Choroid plexus epithelial cell (primary cell): ENCODE measurements at regions not wholly inside any gene's neighbourhood (a gene's known extent, or its start where the extent isn't known, plus 50 kb on each side); places are given as distances from the start of the nearest gene placed in this dataset.
A peak's percentile ranks its signal among the peaks of the same experiment; 100 is the strongest.

Experiments used
- DNase-seq: peaks from one replicate; pipeline ENCODE4 v3.0.0-alpha.2; 2010; ENCODE audit warnings: low read depth
- H3K4me3 ChIP-seq: 2 replicates; pipeline ENCODE4 v1.5.1; 2011; ENCODE audit warnings: low read depth, mild to moderate bottlenecking, control low read depth, low read length, moderate library complexity
- CTCF ChIP-seq: conservative IDR thresholded peaks from 2 replicates; pipeline ENCODE4 v1.5.1; 2011; ENCODE audit warnings: low read depth, mild to moderate bottlenecking, control low read depth, inconsistent platforms, low read length, moderate library complexity

- no peak overlapping the region for H3K4me3 ChIP-seq
- TF ChIP-seq CTCF: no peak
- DNase-seq: no peak
Measured at GRCh38 chr21:15568516-15568915, 161.3 kb upstream of the USP25 start.

- no peak for DNase-seq
- TF ChIP-seq CTCF: no peak
- no peak overlapping the region for H3K4me3 ChIP-seq
Measured at GRCh38 chr21:15586752-15587427, 142.9 kb upstream of the USP25 start.

- peak; percentile 64 for TF ChIP-seq CTCF
- H3K4me3 ChIP-seq: no peak overlapping the region
- peak; percentile 76 for DNase-seq
Measured at GRCh38 chr21:15592271-15592860, 137.4 kb upstream of the USP25 start.

GRCh38 chr21:15592957-15593356 lies 136.8 kb upstream of the USP25 start:
- no peak for TF ChIP-seq CTCF
- DNase-seq: no peak
- no peak overlapping the region for H3K4me3 ChIP-seq

GRCh38 chr21:15601390-15601789 lies 128.4 kb upstream of the USP25 start:
- H3K4me3 ChIP-seq: no peak overlapping the region
- DNase-seq: no peak
- TF ChIP-seq CTCF: no peak

GRCh38 chr21:15604413-15604812 lies 125.4 kb upstream of the USP25 start:
- peak; percentile 85 for DNase-seq
- TF ChIP-seq CTCF: no peak
- H3K4me3 ChIP-seq: no peak overlapping the region

GRCh38 chr21:15614766-15615165 lies 115.0 kb upstream of the USP25 start:
- H3K4me3 ChIP-seq: no peak overlapping the region
- TF ChIP-seq CTCF: no peak
- DNase-seq: no peak
